PC-9 (cell line): ENCODE measurements at regions not wholly inside any gene's neighbourhood (a gene's known extent, or its start where the extent isn't known, plus 50 kb on each side); places are given as distances from the start of the nearest gene placed in this dataset.
A peak's percentile ranks its signal among the peaks of the same experiment; 100 is the strongest.

ENCODE experiments used
- BruUV-seq: library from RNA; stranded (reverse); fragments of 400-500 nt; replicated peaks from 2 replicates; lab custom pipeline; 2021; lab: Mats Ljungman, UMichigan
- CTCF ChIA-PET: fragments of 300-600 bp; sonication (Branson Sonifier 250); formaldehyde crosslinking; loops from one replicate; lab custom pipeline; 2022; ENCODE audit warnings: antibody characterized with exemption; lab: Charles Lee
- POLR2A ChIA-PET: fragments of 300-600 bp; sonication (Branson Sonifier 250); formaldehyde crosslinking; loops from one replicate; lab custom pipeline; 2022; ENCODE audit warnings: antibody characterized with exemption; ENCODE audit not compliant: unreplicated experiment; lab: Charles Lee
- DNase-seq, 2 experiments: peaks; one replicate each; pipeline versions ENCODE4 v3.0.0 to v3.0.0-alpha.2; 2015 to 2022; ENCODE audit warnings: mixed read lengths in 1 of 2
- H2AFZ ChIP-seq: fragments of 200-600 bp; sonication (generic); 2 replicates; pipeline ENCODE4 v1.8.1; 2017; ENCODE audit warnings: antibody characterized with exemption
- H3F3A ChIP-seq: fragments of 200-600 bp; sonication (generic); 2 replicates; pipeline ENCODE4 v1.8.1; 2017; ENCODE audit warnings: antibody characterized with exemption, mild to moderate bottlenecking, low read depth; ENCODE audit not compliant: insufficient read depth
- H3K27ac ChIP-seq: fragments of 200-600 bp; sonication (generic); 2 replicates; pipeline ENCODE4 v1.6.1; 2016; ENCODE audit warnings: mixed run types
- H3K27me3 ChIP-seq: fragments of 200-600 bp; sonication (generic); 2 replicates; pipeline ENCODE4 v1.6.1; 2016; ENCODE audit warnings: low read depth, mixed run types; ENCODE audit not compliant: insufficient read depth
- H3K36me3 ChIP-seq: fragments of 200-600 bp; sonication (generic); 2 replicates; pipeline ENCODE4 v1.6.1; 2016; ENCODE audit warnings: low read depth, mixed run types
- H3K4me1 ChIP-seq: fragments of 200-600 bp; sonication (generic); replicated peaks from 2 replicates; pipeline ENCODE4 v1.6.1; 2016; ENCODE audit warnings: mixed run types; ENCODE audit not compliant: insufficient read depth
- H3K4me2 ChIP-seq: fragments of 200-600 bp; sonication (generic); 2 replicates; pipeline ENCODE4 v1.6.1; 2017; ENCODE audit warnings: mixed run types
- H3K4me3 ChIP-seq: fragments of 200-600 bp; sonication (generic); 2 replicates; pipeline ENCODE4 v1.6.1; 2016; ENCODE audit warnings: mixed run types
- H3K79me2 ChIP-seq: fragments of 200-600 bp; sonication (generic); 2 replicates; pipeline ENCODE4 v1.6.1; 2017; ENCODE audit warnings: low read depth, mixed run types
- H3K9me2 ChIP-seq: fragments of 200-600 bp; sonication (generic); 2 replicates; pipeline ENCODE4 v1.8.1; 2017; ENCODE audit warnings: mild to moderate bottlenecking; ENCODE audit not compliant: insufficient read depth
- H3K9me3 ChIP-seq: fragments of 200-600 bp; sonication (generic); 2 replicates; pipeline ENCODE4 v1.8.1; 2016; ENCODE audit warnings: low read depth; ENCODE audit not compliant: insufficient read depth
- H4K20me1 ChIP-seq: fragments of 200-600 bp; sonication (generic); 2 replicates; pipeline ENCODE4 v1.8.1; 2017; ENCODE audit not compliant: insufficient read depth
- EZH2 ChIP-seq: fragments of 200-600 bp; sonication (generic); IDR thresholded peaks from 2 replicates; pipeline ENCODE4 v1.8.0; 2017; ENCODE audit warnings: antibody characterized with exemption, low read depth
- intact Hi-C: fragments of 100-400 bp; cut with micrococcal nuclease; formaldehyde crosslinking; loops from one replicate; pipeline ENCODE4 v1.10.0; 2022; ENCODE audit not compliant: unreplicated experiment
- TF ChIP-seq, protein P1 (sequence below): fragments of 200-600 bp; sonication (generic); conservative IDR thresholded peaks from 2 replicates; pipeline ENCODE4 v1.6.1; 2017; ENCODE audit warnings: mixed run types, antibody characterized with exemption, mild to moderate bottlenecking, moderate library complexity

DNA sequence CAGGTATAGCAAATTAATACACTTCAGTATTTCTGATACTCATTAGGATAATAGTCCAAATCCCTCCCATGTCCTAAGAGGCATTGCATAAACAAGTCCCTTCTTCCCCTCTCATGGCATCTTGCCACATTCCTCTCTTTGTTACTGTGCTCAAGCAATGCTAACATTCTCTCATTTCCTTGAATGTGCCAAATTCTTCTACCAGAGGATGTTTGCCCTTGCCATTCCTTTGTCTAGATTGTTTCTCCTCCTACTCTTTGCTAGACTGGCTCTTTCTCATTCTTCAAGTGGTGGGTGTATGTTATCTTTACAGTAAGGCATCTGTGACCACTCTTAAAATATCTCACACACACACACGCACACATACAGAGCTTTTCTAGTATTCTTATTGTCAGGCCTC lies 621.0 kb upstream of the CXADR start:
- CTCF ChIA-PET: interaction anchor here (0.6 kb wide), 1 partner anchor 244 kb away, joined by 3 read pairs; no protein-coding TSS in a partner anchor
- Histone ChIP-seq H3K27ac (no peak overlapping the region), H3K4me2 (no peak overlapping the region), H3K27me3 (no peaks in the 10 kb centered on the region), H3K9me3 (no peaks in the 10 kb centered on the region), H2AFZ (no peak overlapping the region), H3K79me2 (no peaks in the 10 kb centered on the region), H3K36me3 (no peaks in the 10 kb centered on the region), H3K9me2 (no peaks in the 10 kb centered on the region), H3K4me3 (no peak overlapping the region), H4K20me1 (no peaks in the 10 kb centered on the region), H3F3A (no peaks in the 10 kb centered on the region), H3K4me1 (no peaks in the 10 kb centered on the region)
- no TSS peak for BruUV-seq
- DNase-seq: peak in 1 of 2 experiments; percentile 25
- POLR2A ChIA-PET: no interaction called here
- intact Hi-C loops: no loop called here
- TF ChIP-seq, protein P1, sequence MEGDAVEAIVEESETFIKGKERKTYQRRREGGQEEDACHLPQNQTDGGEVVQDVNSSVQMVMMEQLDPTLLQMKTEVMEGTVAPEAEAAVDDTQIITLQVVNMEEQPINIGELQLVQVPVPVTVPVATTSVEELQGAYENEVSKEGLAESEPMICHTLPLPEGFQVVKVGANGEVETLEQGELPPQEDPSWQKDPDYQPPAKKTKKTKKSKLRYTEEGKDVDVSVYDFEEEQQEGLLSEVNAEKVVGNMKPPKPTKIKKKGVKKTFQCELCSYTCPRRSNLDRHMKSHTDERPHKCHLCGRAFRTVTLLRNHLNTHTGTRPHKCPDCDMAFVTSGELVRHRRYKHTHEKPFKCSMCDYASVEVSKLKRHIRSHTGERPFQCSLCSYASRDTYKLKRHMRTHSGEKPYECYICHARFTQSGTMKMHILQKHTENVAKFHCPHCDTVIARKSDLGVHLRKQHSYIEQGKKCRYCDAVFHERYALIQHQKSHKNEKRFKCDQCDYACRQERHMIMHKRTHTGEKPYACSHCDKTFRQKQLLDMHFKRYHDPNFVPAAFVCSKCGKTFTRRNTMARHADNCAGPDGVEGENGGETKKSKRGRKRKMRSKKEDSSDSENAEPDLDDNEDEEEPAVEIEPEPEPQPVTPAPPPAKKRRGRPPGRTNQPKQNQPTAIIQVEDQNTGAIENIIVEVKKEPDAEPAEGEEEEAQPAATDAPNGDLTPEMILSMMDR: no peak
- no peak for TF ChIP-seq EZH2

DNA sequence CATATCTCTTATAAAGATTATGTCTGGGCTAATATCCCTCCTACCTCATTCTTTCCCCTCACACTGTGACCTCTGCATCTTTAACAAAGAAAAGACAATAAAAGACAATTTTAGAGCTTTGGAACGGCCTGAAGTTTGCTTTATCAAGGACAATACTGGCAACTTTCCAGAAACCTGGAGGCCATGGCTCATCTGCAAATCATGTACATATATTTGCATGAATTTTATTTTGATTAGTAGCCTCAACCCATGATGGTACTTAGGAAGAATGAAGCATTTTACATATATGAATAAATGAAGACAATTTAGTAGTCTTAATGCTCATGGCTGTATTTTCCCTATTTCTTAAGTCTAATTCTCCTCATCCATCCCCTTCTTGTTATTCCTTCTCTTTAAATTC lies 612.2 kb upstream of the CXADR start:
- Histone ChIP-seq H4K20me1 (no peaks in the 10 kb centered on the region), H3K9me2 (no peaks in the 10 kb centered on the region), H3F3A (no peaks in the 10 kb centered on the region), H3K27me3 (no peaks in the 10 kb centered on the region), H3K4me1 (no peaks in the 10 kb centered on the region), H2AFZ (no peak overlapping the region), H3K27ac (no peak overlapping the region), H3K36me3 (no peaks in the 10 kb centered on the region), H3K9me3 (no peaks in the 10 kb centered on the region), H3K4me3 (no peak overlapping the region), H3K4me2 (no peak overlapping the region), H3K79me2 (no peaks in the 10 kb centered on the region)
- no peak for DNase-seq
- ChIA-PET POLR2A (no interaction called here), CTCF (no interaction called here)
- TF ChIP-seq, protein P1: no peak
- no peak for TF ChIP-seq EZH2
- intact Hi-C loops: no loop called here
- no TSS peak for BruUV-seq

DNA sequence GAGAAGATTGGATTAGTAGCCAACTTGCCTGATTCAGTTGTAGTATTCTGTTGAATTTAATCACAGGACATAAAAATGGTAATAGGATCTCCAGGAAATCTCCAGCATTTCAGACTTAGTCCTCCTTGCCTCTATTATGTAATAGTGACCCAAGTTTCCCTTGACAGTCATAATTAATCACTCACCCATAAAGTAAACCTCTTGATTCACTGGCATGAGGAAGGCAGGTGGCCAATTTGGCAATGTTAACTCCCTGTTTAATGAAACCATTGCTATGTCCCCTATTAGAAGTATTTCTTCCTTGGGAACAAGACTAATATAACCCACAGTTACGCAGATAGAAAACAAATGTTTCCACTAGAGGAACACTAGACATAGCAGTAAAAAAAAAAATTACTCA lies 604.8 kb upstream of the CXADR start:
- no TSS peak for BruUV-seq

More for the DNA sequence above, 604.8 kb upstream of the CXADR start:
- Histone ChIP-seq H3K4me3 (no peak overlapping the region), H4K20me1 (no peaks in the 10 kb centered on the region), H3F3A (no peaks in the 10 kb centered on the region), H3K27ac (no peak overlapping the region), H3K4me1 (no peaks in the 10 kb centered on the region), H3K9me3 (no peaks in the 10 kb centered on the region), H3K36me3 (no peaks in the 10 kb centered on the region), H2AFZ (no peak overlapping the region), H3K79me2 (no peaks in the 10 kb centered on the region), H3K9me2 (no peaks in the 10 kb centered on the region), H3K27me3 (no peaks in the 10 kb centered on the region), H3K4me2 (no peak overlapping the region)
- intact Hi-C loops: no loop called here
- TF ChIP-seq, protein P1: no peak
- no peak for TF ChIP-seq EZH2
- CTCF ChIA-PET: no interaction called here
- POLR2A ChIA-PET: no interaction called here
- peak; percentile 36 to 72 for DNase-seq
